ENCODE measurements at regions not wholly inside any gene's neighbourhood (a gene's known extent, or its start where the extent isn't known, plus 50 kb on each side); places are given as distances from the start of the nearest gene placed in this dataset.
"Not testable (repeated sequence)": the region's sequence is repeated elsewhere in the genome, so short reads cannot be mapped to it uniquely, and the experiment has no call there.

DNA sequence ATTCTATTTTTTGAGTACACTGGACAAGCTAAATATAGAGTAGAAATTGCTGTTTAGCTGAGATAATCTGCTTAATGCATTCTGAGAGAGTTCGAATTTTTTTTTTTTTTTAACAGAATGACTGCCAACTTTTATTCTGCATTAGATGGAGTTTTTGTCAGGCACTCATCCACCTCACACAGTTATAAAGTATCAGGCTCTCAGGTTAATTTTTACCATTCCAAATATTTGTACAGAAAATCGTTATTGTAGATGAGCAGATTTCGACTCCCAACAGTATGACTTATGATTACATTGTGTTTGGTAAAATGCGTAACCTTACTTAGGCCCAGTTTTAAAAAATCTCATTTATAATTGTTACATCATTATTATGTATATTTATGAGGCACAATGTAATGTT is 1731.0 kb downstream of the GRIK2 start:
- DNase-seq (ENCODE audit: extremely low read depth in 1 of 11, low read depth in 9 of 11, low spot score in 4 of 11): no peak

DNA sequence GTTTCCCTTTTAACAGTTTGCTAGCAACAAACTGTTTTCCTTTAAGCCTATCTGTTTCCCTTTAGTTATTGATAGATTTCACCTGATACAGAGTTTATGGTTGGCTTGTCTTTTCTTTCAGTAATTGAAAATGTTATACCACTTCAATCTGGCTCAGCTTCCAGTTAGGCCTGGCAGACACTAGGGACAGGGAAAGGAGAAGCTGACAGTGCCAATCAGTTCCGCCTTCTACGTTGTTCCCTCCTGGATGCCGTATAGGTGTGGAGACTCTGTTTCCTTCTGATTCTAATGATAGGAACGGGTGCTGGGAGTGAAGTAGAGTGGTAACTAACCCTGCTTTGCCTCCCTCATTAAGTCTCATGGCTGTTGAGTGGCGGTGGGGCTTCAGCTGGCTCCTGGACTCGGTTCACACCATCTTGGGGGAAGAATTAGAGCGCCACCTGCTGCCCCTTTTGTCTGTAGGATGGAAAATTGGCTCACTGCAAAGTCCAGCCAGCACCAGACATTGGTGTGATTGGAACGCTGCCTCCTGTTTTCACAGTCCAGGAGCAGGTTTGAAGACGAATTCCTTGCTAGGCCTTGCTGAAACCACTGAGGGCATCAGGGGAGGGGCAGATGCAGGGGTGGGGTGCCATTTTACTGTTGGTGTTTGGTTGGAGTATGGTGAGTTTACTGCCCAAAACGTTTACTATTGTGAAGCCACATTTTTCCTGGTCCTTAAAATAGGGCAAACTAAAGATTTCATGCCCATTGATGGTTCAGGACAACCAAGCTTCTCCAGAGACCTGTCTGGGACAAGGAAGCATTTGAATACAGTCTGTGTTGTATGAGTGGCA is 1729.5 kb downstream of the GRIK2 start:
- DNase-seq (ENCODE audit: extremely low read depth in 1 of 11, low read depth in 9 of 11, low spot score in 4 of 11): peak; percentile 48 to 79 (median 67)

DNA sequence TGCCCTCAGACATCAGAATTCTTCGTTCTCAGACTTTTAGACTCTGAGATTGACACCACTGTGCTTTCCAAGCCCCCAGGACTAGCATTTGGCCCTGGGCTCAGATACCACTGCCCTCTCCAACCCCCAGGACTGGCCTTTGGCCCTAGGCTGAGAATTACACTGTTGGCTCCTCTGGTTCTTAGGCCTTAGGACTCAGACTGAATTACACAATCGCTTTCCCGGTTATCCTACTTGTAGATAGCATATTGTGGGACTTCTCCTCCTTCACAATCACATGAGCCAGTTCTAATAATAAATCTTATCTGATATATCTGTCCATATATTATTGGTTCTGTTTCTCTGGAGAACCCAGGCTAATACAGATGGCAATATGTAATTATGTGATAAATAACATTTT is 1725.5 kb downstream of the GRIK2 start:
- DNase-seq (ENCODE audit: extremely low read depth in 1 of 11, low read depth in 9 of 11, low spot score in 4 of 11): no peak

DNA sequence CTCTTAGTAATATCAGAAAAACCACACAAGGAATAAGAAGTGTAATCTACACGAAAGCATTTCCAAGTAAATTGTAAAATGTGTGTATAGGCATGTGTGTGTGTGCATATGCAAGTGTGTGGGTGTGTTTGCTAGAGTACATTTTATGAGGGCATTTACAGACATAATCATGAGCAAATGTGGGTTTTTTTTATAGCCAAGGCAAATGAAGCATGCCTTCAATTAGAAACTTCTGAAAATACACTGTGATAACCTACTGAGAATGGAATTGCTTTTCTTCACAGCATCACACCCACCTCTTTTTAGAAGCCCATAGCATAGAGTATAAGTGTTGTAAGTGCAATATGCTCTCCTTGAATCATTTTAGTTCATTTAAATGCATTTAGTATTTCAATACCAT is 1721.1 kb downstream of the GRIK2 start:
- no peak for DNase-seq (ENCODE audit: extremely low read depth in 1 of 11, low read depth in 9 of 11, low spot score in 4 of 11)

DNA sequence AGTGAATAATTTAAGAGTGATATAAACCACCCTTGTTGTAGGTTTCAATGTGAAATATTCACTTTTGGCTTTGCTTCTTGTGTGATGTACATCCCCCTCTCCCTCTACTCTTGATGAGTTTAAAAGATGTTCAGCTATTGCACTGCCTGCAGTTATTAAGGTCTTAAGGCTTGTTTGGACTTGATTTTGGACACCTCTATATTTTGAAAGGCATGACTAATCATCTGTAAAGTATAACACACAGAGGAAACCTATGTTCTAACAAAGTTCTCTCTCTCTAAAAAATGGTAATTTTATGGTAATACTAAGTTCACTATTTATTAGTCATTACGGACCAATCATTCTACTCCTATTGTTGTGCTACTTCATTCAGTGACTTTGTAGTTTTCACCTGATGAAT is 1719.9 kb downstream of the GRIK2 start:
- no peak for DNase-seq (ENCODE audit: extremely low read depth in 1 of 11, low read depth in 9 of 11, low spot score in 4 of 11)

DNA sequence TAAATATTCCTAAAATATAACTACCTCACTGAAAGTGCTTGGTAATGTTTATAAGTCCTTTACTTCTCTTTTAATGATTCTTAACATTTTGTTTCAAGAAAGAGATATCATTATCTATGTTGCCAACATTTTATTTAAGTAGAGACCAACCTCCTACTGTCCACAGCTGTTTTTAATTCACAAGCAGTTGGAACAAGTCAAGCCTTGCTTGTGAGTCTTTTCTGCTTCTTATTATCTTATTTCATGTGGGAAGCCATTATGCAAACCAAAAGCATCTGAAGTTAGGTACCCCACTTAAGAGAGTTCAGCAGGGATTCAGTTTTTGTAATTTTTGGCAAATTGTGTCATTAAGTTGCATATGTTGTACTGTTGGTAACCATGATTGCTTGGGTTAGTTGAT is 1714.5 kb downstream of the GRIK2 start:
- no peak for DNase-seq (ENCODE audit: extremely low read depth in 1 of 11, low read depth in 9 of 11, low spot score in 4 of 11)

DNA sequence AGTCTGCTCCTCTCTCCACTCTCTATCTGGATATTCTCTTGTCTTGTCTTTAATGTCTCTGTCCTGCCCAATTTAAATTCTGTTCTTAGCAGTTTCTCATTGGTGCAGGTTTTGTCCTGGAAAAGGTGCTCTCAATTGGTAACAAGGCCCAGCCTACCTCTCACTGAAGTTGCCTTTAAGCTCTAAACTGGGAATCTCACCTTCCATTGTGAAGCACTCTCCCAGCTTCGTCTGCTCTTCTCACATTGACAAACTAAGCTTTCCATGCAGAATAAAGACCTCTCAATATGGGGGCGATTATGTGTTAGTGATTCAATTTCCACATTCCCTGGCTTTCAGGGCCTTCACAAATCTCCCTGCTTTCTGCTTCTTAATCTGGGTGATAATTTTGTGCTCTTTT is 1712.2 kb downstream of the GRIK2 start:
- DNase-seq (ENCODE audit: extremely low read depth in 1 of 11, low read depth in 9 of 11, low spot score in 4 of 11): no peak

DNA sequence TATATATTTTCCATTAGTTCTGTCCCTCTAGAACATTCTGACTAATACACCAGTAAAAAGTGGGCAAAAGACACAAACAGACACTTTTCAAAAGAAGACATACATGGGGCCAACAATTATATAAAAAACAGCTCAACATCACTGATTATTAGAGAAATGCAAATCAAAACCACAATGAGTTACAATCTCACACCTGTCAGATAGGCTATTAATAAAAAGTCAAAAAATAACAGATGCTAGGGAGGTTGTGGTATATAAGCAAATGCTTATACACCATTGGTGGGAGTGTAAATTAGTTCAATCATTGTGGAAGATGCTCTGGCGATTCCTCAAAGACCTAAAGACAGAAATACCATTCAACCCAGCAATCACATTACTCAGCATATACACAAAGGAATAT is 1707.8 kb downstream of the GRIK2 start:
- DNase-seq (ENCODE audit: extremely low read depth in 1 of 11, low read depth in 9 of 11, low spot score in 4 of 11): no peak

DNA sequence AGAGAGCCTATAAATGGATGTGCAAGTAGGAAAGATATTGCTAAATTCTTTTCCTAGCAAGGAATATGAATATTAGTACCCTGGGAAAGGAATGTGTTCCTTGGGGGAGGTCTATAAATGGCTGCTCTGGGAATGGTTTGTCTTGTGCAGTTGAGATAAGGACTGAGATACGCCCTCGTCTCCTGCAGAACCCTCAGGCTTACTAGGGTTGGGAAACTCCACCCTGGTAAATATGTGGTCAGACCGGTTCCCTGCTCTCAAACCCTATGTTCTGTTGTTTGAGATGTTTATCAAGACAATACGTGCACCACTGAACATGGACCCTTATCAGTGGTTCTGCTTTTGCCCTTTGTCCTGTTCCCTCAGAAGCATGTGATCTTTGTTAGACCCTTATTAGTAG is 1698.9 kb downstream of the GRIK2 start:
- DNase-seq (ENCODE audit: extremely low read depth in 1 of 11, low read depth in 9 of 11, low spot score in 4 of 11): not testable (repeated sequence)

DNA sequence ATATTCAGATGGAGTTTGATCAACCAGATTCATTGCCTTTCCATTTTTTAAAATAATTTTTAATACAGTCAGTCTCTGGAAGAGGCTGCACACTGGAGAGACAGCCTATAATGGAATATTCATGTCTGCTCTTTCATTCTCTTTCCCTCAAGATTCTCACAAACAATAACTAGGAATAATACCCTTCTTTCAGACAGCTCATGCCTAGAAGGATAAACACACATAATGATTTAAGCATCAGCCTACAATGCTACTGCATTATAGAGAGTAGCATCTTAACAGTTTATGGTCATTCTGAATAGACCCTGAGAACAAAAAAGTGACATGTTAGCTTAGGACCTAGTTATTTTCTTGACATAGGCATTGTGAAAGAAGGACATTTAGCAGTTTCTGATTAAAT is 1692.3 kb downstream of the GRIK2 start:
- no peak for DNase-seq (ENCODE audit: extremely low read depth in 1 of 11, low read depth in 9 of 11, low spot score in 4 of 11)

DNA sequence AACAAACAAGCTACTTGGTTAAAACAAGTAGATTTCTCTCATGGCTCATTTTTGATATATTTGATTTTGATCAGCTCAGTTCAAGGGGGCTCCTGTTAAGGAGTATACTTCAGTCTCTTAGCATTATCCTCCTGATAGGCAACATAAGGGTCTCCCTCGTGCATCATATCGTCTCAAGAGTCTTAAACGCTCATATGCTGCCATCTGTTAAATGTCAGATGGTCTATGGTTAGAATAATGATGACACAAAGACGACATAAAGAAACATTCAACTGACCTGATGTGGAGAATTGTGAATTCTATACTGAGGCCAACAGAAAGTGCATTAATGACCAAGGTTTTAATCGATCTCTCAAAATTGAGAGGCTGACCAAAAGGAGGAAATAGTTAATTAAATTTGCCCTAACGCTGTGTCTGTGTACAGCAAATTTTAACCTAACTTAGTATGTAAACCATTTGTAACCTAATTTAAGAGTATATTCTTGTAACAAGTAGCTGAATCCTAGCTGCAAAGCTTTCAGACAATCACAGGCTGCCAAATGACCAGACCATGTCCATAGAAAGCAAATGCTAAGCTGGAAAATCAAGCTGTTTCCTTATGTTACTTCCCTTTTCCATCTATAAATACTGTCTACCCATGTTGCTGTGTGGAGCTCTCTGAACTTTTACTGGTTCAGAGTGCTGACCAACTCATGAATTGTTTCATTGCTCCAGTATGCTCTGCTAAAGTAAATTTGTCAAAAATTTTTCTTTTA is 1688.5 kb downstream of the GRIK2 start:
- DNase-seq (ENCODE audit: extremely low read depth in 1 of 11, low read depth in 9 of 11, low spot score in 4 of 11): no peak

DNA sequence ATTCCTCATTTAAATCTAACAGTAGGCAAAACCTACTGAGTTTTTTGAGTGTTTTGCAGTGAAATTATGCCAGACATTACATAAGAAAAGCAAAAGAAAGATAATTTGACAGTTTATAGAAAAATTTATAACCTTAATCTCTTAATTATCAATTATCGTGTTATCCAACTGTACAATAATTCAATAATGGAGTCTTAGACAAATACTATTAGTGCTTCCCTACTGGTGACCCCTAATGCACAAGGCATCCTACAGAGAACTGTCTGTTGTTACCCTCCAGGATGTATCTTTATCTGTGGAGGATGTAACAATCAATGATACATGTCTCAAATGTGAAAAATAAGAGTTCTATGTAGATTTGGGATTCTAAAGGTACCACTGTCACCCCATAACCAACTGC is 1687.6 kb downstream of the GRIK2 start:
- no peak for DNase-seq (ENCODE audit: extremely low read depth in 1 of 11, low read depth in 9 of 11, low spot score in 4 of 11)

DNA sequence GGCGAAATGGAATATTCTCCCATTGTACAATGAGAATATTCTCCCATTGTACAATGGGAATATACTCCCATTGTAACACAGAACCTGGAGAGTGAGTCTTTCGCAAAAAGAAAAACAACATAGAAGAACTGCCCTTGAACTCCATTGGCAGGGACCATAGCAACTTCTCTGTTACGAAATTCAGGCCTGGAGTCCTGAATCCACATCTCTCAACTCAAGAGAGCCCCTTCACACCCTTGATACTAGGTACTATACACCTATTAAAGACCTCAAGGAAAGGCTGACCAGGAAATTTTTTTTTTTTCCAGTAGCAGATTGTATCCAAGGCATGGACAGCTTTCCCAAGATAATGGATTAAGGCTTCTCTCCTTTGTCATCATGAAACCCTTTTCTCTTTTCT is 1687.0 kb downstream of the GRIK2 start:
- DNase-seq (ENCODE audit: extremely low read depth in 1 of 11, low read depth in 9 of 11, low spot score in 4 of 11): no peak

DNA sequence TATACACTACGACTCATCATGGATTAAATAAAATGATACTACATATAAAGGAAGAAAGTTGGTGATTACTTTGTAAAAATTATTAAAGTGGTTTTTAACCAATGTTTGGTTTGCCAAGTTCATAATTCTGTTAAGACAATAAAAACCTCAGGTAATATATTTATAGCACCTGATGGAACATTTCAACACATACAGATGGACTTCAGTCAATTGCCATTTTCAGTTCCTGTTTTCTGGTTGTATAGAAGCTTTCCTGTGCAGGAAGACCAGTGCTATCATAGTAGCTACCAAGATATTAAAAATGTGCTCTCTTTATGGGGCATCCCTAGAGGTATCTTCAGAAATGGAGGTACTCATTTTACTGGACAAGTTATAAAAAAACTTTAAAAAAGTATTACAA is 1686.4 kb downstream of the GRIK2 start:
- DNase-seq (ENCODE audit: extremely low read depth in 1 of 11, low read depth in 9 of 11, low spot score in 4 of 11): no peak

DNA sequence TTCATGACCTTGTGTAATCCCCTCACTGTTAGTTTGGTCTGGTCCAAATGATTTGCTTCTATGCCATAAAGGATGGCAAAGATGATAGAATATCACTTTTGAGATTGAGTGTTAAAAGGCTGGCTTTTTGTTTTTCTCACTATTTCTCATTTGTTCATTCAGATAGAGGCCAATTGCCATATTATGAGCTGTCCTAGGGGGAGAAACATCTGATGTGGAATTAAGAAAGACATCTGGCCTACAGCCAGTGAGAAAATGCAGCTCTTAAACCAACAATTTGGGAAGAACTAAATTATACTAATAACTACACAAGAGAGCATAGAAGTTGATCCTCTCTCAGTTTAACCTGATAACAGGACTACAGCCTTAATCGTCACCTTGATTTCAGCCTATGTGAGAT is 1668.6 kb downstream of the GRIK2 start:
- DNase-seq (ENCODE audit: extremely low read depth in 1 of 11, low read depth in 9 of 11, low spot score in 4 of 11): no peak

DNA sequence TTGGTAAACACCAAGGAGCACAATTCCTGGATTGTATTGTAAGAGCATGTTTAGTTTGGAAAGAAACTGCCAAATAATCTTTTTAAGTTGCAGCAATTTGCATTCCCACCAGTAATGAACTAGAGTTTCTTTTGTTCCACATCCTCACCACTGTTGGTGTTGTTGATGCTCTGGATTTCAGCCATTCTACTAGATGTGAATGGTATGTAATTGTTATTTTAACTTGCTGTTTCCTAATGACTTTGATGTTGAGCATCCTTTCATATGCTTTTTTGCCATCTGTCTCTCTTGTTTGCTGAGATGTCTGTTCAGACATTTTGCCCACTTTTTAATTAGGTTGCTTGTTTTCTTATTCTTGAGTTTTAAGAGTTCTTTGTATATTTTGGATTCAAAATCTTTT is 1654.1 kb downstream of the GRIK2 start:
- no peak for DNase-seq (ENCODE audit: extremely low read depth in 1 of 11, low read depth in 9 of 11, low spot score in 4 of 11)

DNA sequence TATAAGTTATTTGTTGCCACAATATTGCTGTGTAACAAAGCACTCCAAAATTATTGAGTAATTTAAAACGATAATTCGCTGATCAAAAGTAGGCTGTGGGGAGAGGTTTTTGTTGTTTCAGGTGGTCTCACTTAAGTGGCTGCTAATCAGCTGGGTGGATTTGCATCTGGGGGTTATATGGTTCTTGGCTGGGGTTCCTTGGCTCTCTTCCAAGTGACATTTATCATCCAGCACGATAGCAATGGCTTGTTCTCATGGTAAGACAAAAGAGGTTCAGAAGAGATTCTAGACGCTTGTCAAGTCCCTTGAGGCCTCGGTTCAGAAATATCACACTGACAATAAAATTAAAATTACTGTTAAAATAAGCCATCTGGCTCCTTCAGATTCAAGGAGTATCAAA is 1648.8 kb downstream of the GRIK2 start:
- DNase-seq (ENCODE audit: extremely low read depth in 1 of 11, low read depth in 9 of 11, low spot score in 4 of 11): no peak

DNA sequence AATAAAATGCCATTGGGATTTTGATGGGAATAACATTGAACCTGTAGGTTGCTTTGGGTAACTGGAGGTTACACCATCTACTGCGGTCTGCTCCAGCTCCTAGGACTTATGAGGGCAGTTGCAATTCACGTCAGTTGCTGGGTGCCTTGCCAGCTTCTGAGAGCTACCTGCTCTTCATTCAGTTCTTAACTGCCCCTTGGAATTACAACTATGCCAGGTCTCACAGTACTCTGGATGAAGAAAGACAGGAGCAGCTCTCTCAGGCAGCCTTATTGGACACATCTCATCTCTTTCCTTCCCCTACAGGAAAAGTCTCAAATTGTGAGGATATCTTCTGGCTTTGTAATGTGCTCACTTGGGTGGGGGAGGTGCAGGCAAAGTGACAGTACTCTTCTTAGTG is 1643.3 kb downstream of the GRIK2 start:
- DNase-seq (ENCODE audit: extremely low read depth in 1 of 11, low read depth in 9 of 11, low spot score in 4 of 11): no peak

DNA sequence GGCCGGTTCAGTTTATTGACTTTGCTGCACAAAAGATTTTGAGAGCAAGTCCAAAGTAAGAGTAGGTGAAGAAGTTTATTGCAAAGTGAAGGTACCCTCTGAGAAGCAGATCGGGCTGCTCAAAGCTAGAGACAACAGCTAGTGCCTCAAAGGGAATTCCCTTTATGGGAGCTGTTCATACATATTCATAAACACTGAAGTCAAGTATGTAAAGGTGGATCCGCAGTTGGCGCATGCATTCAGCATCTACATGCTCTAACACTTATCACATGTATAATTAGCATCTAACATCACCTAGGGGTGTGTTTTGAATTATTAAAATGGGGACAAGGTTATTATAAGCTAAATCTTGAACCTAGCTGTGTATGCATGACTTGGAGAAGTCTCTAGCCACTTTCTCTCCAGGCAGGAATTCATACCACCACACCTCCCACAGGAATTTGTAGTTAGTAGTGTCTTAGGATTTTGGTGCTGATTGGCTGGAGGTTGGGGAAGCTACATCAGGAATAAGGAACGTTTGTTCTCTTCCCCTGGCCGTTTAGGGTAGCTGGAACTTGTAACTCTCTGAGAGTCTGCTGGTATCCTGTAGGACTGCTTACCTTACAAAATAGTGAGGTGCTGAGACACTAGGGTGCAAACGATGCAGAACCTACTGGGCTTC is 1633.9 kb downstream of the GRIK2 start:
- no peak for DNase-seq (ENCODE audit: extremely low read depth in 1 of 11, low read depth in 9 of 11, low spot score in 4 of 11)

DNA sequence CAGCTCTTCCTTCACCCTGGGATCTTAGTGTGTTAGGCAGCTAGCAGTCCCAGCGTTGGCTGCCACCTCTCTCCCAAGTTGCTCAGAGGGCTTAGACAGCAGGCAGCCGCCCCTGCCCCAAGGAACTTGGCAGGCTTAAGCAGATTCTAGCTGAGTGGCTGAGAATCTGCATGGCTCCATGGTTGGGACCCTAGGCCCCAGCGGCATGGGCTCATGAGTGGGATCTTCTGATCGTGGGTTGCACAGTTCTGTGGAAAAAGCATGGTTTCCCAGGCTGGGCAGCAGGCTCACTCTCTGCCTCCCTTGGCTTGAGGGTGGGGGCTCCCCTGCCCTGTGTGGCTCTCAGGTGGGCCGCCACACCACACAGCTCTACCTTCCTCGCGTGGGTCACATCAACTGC is 1624.9 kb downstream of the GRIK2 start:
- DNase-seq (ENCODE audit: extremely low read depth in 1 of 11, low read depth in 9 of 11, low spot score in 4 of 11): no peak
